H1 (cell line): ENCODE measurements at regions not wholly inside any gene's neighbourhood (a gene's known extent, or its start where the extent isn't known, plus 50 kb on each side); places are given as distances from the start of the nearest gene placed in this dataset.

ENCODE experiments used
- CTCF ChIP-seq, 3 experiments: IDR thresholded peaks; 1 replicate in 2 of 3; 2 replicates in 1 of 3; pipeline versions ENCODE4 v1.5.1 to v1.6.1; 2011; ENCODE audit warnings: low read length in 3 of 3, mild to moderate bottlenecking in 3 of 3, inconsistent platforms in 2 of 3, low read depth in 1 of 3, moderate library complexity in 1 of 3; ENCODE audit not compliant: insufficient read depth in 1 of 3; ENCODE audit errors: control extremely low read depth in 1 of 3
- SIX5 ChIP-seq: IDR thresholded peaks from 2 replicates; pipeline ENCODE4 v1.6.1; 2011; ENCODE audit warnings: mild to moderate bottlenecking, low read depth, low read length
- TAF1 ChIP-seq: IDR thresholded peaks from 2 replicates; pipeline ENCODE4 v1.6.1; 2011; ENCODE audit warnings: mild to moderate bottlenecking, low read depth, low read length
- TAF7 ChIP-seq: optimal IDR thresholded peaks from 2 replicates; pipeline ENCODE3; 2011; ENCODE audit warnings: low read depth, mild to moderate bottlenecking, inconsistent platforms, low read length, moderate library complexity, borderline replicate concordance

- no peak for TF ChIP-seq TAF1
- no peak for TF ChIP-seq SIX5
- TF ChIP-seq TAF7 = no peak
- no peak for TF ChIP-seq CTCF (IDR thresholded peaks at IDR 0.05; ENCODE audit: control extremely low read depth in 1 of 3, insufficient read depth in 1 of 3, low read depth in 1 of 3, low read length in 3 of 3)
These were observed 116.6 kb upstream of the RPS6KA2 start (continued) for GRCh38 chr6:166743406-166744222.
